ENCODE measurements at regions not wholly inside any gene's neighbourhood (a gene's known extent, or its start where the extent isn't known, plus 50 kb on each side); places are given as distances from the start of the nearest gene placed in this dataset.

DNA sequence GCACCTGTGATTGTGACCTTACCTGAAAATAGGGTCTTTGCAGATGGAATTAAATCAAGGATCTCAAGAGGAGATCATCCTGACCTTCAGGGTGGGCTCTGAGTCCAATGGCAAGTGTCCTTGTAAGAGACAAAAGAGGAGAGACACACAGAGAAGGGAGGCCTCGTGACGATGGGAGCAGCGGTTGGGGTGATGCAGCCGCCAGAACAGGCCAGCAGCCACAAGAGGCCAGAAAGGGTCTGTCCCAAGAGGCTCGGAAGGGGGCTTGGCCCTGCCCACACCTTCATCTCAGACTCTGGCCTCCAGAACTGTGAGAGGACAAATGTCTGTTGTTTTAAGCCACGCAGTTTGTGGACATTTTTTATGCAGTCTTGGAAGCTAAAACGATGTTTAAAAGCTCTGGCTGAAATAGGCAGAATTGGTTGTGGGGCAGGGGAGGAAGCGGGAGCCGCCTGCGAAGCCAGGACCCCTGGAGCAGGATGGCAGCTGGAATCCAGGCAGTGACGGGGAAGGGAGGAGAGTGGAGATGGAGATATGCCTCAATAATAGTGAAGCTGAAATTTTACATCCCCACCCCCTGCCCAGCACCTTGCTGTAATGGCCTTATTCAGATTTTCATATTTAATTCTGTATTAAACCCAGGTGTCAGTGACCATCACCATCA lies 216.4 kb downstream of the ANKRD60 start:
- TF ChIP-seq, protein P1, sequence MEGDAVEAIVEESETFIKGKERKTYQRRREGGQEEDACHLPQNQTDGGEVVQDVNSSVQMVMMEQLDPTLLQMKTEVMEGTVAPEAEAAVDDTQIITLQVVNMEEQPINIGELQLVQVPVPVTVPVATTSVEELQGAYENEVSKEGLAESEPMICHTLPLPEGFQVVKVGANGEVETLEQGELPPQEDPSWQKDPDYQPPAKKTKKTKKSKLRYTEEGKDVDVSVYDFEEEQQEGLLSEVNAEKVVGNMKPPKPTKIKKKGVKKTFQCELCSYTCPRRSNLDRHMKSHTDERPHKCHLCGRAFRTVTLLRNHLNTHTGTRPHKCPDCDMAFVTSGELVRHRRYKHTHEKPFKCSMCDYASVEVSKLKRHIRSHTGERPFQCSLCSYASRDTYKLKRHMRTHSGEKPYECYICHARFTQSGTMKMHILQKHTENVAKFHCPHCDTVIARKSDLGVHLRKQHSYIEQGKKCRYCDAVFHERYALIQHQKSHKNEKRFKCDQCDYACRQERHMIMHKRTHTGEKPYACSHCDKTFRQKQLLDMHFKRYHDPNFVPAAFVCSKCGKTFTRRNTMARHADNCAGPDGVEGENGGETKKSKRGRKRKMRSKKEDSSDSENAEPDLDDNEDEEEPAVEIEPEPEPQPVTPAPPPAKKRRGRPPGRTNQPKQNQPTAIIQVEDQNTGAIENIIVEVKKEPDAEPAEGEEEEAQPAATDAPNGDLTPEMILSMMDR (IDR thresholded peaks at IDR 0.05 in 4 of 5, conservative IDR thresholded peaks at IDR 0.05 in 1 of 5), result no peak
- TF ChIP-seq POLR2A (IDR thresholded peaks at IDR 0.05), result no peak
